Stimulated activated CD4-positive, alpha-beta T cell treated with anti-CD3 and anti-CD28 coated beads, Interleukin-1b, Interleukin-23, amount 100 ng/mL, for 24 hours (primary cell): ENCODE measurements at regions not wholly inside any gene's neighbourhood (a gene's known extent, or its start where the extent isn't known, plus 50 kb on each side); places are given as distances from the start of the nearest gene placed in this dataset.
"Not testable (repeated sequence)": the region's sequence is repeated elsewhere in the genome, so short reads cannot be mapped to it uniquely, and the experiment has no call there.

Source experiments
- DNase-seq, 4 experiments: peaks; one replicate each; pipeline ENCODE4 v3.0.0-alpha.2; 2020; ENCODE audit warnings: low read depth in 4 of 4, low spot score in 1 of 4

- not testable (repeated sequence) for DNase-seq
Observed at GRCh38 chr9:62833323-62834200, 1643.7 kb downstream of the SPATA31A7 start.

- DNase-seq = peak in 1 of 4 experiments; percentile 9
Observed at GRCh38 chr9:62837254-62837911, 1647.5 kb downstream of the SPATA31A7 start.

- peak; percentile 64 to 94 (median 86) for DNase-seq
Observed at GRCh38 chr9:62838024-62838718, 1648.3 kb downstream of the SPATA31A7 start.

GRCh38 chr9:62839168-62839567, 1649.3 kb downstream of the SPATA31A7 start:
- not testable (repeated sequence) for DNase-seq

- not testable (repeated sequence) for DNase-seq
Observed at GRCh38 chr9:62843145-62843544, 1653.3 kb downstream of the SPATA31A7 start.

GRCh38 chr9:62843706-62844290, 1654.0 kb downstream of the SPATA31A7 start:
- not testable (repeated sequence) for DNase-seq

- DNase-seq = not testable (repeated sequence)
Observed at GRCh38 chr9:62844681-62845185, 1654.9 kb downstream of the SPATA31A7 start.

- not testable (repeated sequence) for DNase-seq
Observed at GRCh38 chr9:62848258-62848657, 1658.4 kb downstream of the SPATA31A7 start.

- DNase-seq = not testable (repeated sequence)
Observed at GRCh38 chr9:62849991-62850390, 1660.2 kb downstream of the SPATA31A7 start.

- not testable (repeated sequence) for DNase-seq
Observed at GRCh38 chr9:62857280-62857679, 1667.4 kb downstream of the SPATA31A7 start.

GRCh38 chr9:62858240-62858639, 1668.4 kb downstream of the SPATA31A7 start:
- DNase-seq = not testable (repeated sequence)

GRCh38 chr9:62860939-62861860, 1671.4 kb downstream of the SPATA31A7 start:
- DNase-seq = not testable (repeated sequence)

- not testable (repeated sequence) for DNase-seq
Observed at GRCh38 chr9:62862180-62862579, 1672.3 kb downstream of the SPATA31A7 start.

- not testable (repeated sequence) for DNase-seq
Observed at GRCh38 chr9:62863319-62863718, 1673.5 kb downstream of the SPATA31A7 start.

- not testable (repeated sequence) for DNase-seq
Observed at GRCh38 chr9:62863867-62864266, 1674.0 kb downstream of the SPATA31A7 start.

- not testable (repeated sequence) for DNase-seq
Observed at GRCh38 chr9:62864481-62865469, 1674.9 kb downstream of the SPATA31A7 start.

GRCh38 chr9:62869061-62869460, 1679.2 kb downstream of the SPATA31A7 start:
- DNase-seq = not testable (repeated sequence)

GRCh38 chr9:62871765-62872164, 1681.9 kb downstream of the SPATA31A7 start:
- not testable (repeated sequence) for DNase-seq
